DND-41 (cell line): ENCODE measurements at regions not wholly inside any gene's neighbourhood (a gene's known extent, or its start where the extent isn't known, plus 50 kb on each side); places are given as distances from the start of the nearest gene placed in this dataset.

Experiments
- ATAC-seq: fragments of 200-7000 bp; cut with Tn5 transposase; 3 replicates; pipeline ENCODE4 v1.9.1; 2021; ENCODE audit warnings: low read depth; ENCODE audit not compliant: insufficient read depth
- DNase-seq: peaks from one replicate; pipeline ENCODE4 v3.0.0-alpha.2; 2020
- H2AFZ ChIP-seq: 2 replicates; pipeline ENCODE4 v1.6.0; 2012; ENCODE audit warnings: low read depth, low read length
- H3K27ac ChIP-seq: 2 replicates; pipeline ENCODE4 v1.5.1; 2012; ENCODE audit warnings: low read length, inconsistent platforms
- H3K27me3 ChIP-seq: fragments of 200-600 bp; sonication (generic); 2 replicates; pipeline ENCODE4 v1.6.0; 2012; ENCODE audit warnings: low read length, mild to moderate bottlenecking, inconsistent platforms; ENCODE audit not compliant: insufficient read depth, poor library complexity
- H3K36me3 ChIP-seq: 2 replicates; pipeline ENCODE4 v1.5.1; 2012; ENCODE audit warnings: low read length, inconsistent platforms; ENCODE audit not compliant: insufficient read depth
- H3K4me1 ChIP-seq: 2 replicates; pipeline ENCODE4 v1.5.1; 2012; ENCODE audit warnings: mild to moderate bottlenecking, low read length; ENCODE audit not compliant: insufficient read depth
- H3K4me2 ChIP-seq: 2 replicates; pipeline ENCODE4 v1.6.0; 2012; ENCODE audit warnings: mild to moderate bottlenecking, moderate library complexity, low read length, inconsistent platforms; ENCODE audit not compliant: insufficient read depth
- H3K4me3 ChIP-seq, 2 experiments: fragments of 200-600 bp in 1 of 2; shearing (Covaris generic) in 1 of 2; 2 replicates each; pipeline ENCODE4 v1.5.1; 2012 to 2016; ENCODE audit warnings: inconsistent platforms in 2 of 2, low read length in 2 of 2, mild to moderate bottlenecking in 2 of 2, low read depth in 1 of 2, moderate library complexity in 1 of 2
- H3K79me2 ChIP-seq: 2 replicates; pipeline ENCODE4 v1.6.0; 2012; ENCODE audit warnings: low read length, inconsistent platforms; ENCODE audit not compliant: insufficient read depth
- H3K9ac ChIP-seq: 2 replicates; pipeline ENCODE4 v1.6.0; 2012; ENCODE audit warnings: low read depth, mild to moderate bottlenecking, inconsistent platforms, low read length, moderate library complexity
- H3K9me3 ChIP-seq: 2 replicates; pipeline ENCODE4 v1.5.1; 2012; ENCODE audit warnings: low read length, moderate library complexity, mild to moderate bottlenecking, inconsistent platforms; ENCODE audit not compliant: insufficient read depth, severe bottlenecking
- H4K20me1 ChIP-seq: 2 replicates; pipeline ENCODE4 v1.6.0; 2012; ENCODE audit warnings: low read length; ENCODE audit not compliant: insufficient read depth
- EZH2 ChIP-seq: IDR thresholded peaks from 3 replicates; pipeline ENCODE4 v1.6.1; 2012; ENCODE audit warnings: borderline replicate concordance, low read depth, mild to moderate bottlenecking, moderate library complexity, low read length, inconsistent platforms; ENCODE audit not compliant: severe bottlenecking
- TF ChIP-seq, protein P1 (sequence below): IDR thresholded peaks from 2 replicates; pipeline ENCODE4 v1.5.1; 2012; ENCODE audit warnings: borderline replicate concordance, low read length, moderate library complexity, mild to moderate bottlenecking; ENCODE audit not compliant: poor library complexity, severe bottlenecking; ENCODE audit errors: extremely low read depth

- Histone ChIP-seq H2AFZ (no peak overlapping the region), H3K4me2 (no peak overlapping the region), H3K4me3 (no peak overlapping the region), H3K36me3 (no peaks in the 10 kb centered on the region), H3K27me3 (no peaks in the 10 kb centered on the region), H3K9me3 (no peaks in the 10 kb centered on the region), H3K79me2 (no peaks in the 10 kb centered on the region), H3K4me1 (no peaks in the 10 kb centered on the region), H3K9ac (no peak overlapping the region), H4K20me1 (no peaks in the 10 kb centered on the region), H3K27ac (no peak overlapping the region)
- no peak for ATAC-seq
- TF ChIP-seq EZH2: no peak
- TF ChIP-seq, protein P1, sequence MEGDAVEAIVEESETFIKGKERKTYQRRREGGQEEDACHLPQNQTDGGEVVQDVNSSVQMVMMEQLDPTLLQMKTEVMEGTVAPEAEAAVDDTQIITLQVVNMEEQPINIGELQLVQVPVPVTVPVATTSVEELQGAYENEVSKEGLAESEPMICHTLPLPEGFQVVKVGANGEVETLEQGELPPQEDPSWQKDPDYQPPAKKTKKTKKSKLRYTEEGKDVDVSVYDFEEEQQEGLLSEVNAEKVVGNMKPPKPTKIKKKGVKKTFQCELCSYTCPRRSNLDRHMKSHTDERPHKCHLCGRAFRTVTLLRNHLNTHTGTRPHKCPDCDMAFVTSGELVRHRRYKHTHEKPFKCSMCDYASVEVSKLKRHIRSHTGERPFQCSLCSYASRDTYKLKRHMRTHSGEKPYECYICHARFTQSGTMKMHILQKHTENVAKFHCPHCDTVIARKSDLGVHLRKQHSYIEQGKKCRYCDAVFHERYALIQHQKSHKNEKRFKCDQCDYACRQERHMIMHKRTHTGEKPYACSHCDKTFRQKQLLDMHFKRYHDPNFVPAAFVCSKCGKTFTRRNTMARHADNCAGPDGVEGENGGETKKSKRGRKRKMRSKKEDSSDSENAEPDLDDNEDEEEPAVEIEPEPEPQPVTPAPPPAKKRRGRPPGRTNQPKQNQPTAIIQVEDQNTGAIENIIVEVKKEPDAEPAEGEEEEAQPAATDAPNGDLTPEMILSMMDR: no peak
- DNase-seq: no peak
These were observed 1124.6 kb downstream of the JRKL start for GRCh38 chr11:97514446-97514845.

DNA sequence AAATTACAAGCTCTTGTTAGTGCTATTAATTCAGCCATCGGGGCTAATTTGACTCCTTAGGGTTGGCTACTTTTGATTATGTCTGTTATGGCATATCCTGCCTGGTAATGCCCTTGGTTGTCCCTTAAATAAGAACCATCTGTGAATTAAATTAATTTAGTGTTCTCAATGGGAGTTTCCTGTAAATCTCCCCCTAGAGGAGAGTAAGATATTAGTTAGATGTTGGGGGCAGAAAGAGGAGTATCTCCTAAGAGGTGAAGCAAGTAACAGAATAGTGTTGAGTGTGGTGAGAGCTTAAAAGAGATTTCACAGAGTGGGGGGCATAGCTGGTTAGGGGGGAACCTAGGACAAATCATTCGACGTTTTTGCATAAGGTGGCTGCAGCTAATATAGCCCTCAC lies 1126.9 kb downstream of the JRKL start:
- no peak overlapping the region for H3K9ac ChIP-seq
- no peak overlapping the region for H3K4me2 ChIP-seq
- H3K79me2 ChIP-seq: no peaks in the 10 kb centered on the region
- H3K27me3 ChIP-seq: no peaks in the 10 kb centered on the region
- no peak overlapping the region for H3K4me3 ChIP-seq
- no peak overlapping the region for H3K27ac ChIP-seq
- no peaks in the 10 kb centered on the region for H3K4me1 ChIP-seq
- no peaks in the 10 kb centered on the region for H4K20me1 ChIP-seq
- H2AFZ ChIP-seq: no peak overlapping the region
- TF ChIP-seq, protein P1: no peak
- TF ChIP-seq EZH2: no peak
- no peaks in the 10 kb centered on the region for H3K9me3 ChIP-seq
- DNase-seq: no peak
- H3K36me3 ChIP-seq: no peaks in the 10 kb centered on the region
- no peak for ATAC-seq

- Histone ChIP-seq H2AFZ (no peak overlapping the region), H3K36me3 (no peaks in the 10 kb centered on the region), H3K4me3 (no peak overlapping the region), H3K79me2 (no peaks in the 10 kb centered on the region), H3K27me3 (no peaks in the 10 kb centered on the region), H3K4me1 (no peaks in the 10 kb centered on the region), H3K9me3 (no peaks in the 10 kb centered on the region), H3K9ac (no peak overlapping the region), H3K4me2 (no peak overlapping the region), H4K20me1 (no peaks in the 10 kb centered on the region), H3K27ac (no peak overlapping the region)
- ATAC-seq (no peak), DNase-seq (no peak)
- TF ChIP-seq, protein P1: no peak
- TF ChIP-seq EZH2: no peak
These were observed 1135.5 kb downstream of the JRKL start for GRCh38 chr11:97525273-97525672.

DNA sequence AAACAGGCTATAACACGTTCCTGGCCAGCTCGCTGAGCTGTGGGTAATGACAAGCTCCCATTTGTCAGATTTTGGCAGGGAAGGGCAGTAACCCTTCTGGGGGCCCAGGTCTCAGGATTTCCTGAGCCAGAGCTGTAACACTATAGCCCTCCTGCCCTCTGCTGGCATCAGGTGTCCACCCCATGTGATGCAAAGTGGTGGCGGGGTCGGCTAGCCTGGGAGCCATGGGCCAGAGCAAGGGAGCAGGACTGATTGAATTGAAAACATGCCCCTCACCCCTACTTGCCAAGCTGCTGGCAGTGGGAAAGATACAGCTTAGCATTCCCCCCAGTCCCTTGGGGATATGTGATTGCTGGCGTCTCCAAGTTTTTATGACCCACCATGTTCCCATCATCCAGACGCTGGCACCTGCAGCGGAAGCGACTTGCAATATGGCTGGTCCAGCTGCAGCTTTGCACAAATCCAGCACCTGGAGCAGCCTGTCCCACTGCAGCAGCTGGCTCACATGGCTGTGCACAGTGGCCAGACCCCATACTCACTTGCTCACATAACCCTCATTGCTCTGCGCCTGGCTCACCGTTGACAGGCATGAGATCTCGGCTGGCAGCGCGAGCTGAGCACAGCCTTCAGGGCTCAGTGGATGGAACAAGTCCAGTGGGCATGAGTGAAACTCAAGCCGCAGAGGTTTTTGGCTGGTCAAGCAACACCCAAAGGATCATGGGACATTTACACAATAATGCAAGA lies 1147.8 kb downstream of the JRKL start:
- Histone ChIP-seq H3K4me3 (no peak overlapping the region), H3K27me3 (no peaks in the 10 kb centered on the region), H2AFZ (no peak overlapping the region), H3K9ac (no peak overlapping the region), H3K9me3 (no peaks in the 10 kb centered on the region), H4K20me1 (no peaks in the 10 kb centered on the region), H3K4me2 (no peak overlapping the region), H3K4me1 (no peaks in the 10 kb centered on the region), H3K79me2 (no peaks in the 10 kb centered on the region), H3K36me3 (no peaks in the 10 kb centered on the region), H3K27ac (no peak overlapping the region)
- ATAC-seq: no peak
- no peak for TF ChIP-seq EZH2
- TF ChIP-seq, protein P1: no peak
- DNase-seq: no peak
